ENCODE measurements at regions not wholly inside any gene's neighbourhood (a gene's known extent, or its start where the extent isn't known, plus 50 kb on each side); places are given as distances from the start of the nearest gene placed in this dataset.

- no peak for TF ChIP-seq EZH2 (IDR thresholded peaks at IDR 0.05)
- no peak for TF ChIP-seq POLR2AphosphoS5 (IDR thresholded peaks at IDR 0.05; ENCODE audit: borderline replicate concordance, low read depth, low read length)
These were observed 110.4 kb upstream of the PHACTR3 start for GRCh38 chr20:59493926-59494325.
